ENCODE measurements at regions not wholly inside any gene's neighbourhood (a gene's known extent, or its start where the extent isn't known, plus 50 kb on each side); places are given as distances from the start of the nearest gene placed in this dataset.

GRCh38 chr6:88558981-88559380 is 392.8 kb upstream of the CNR1 start:
- no peaks in the 10 kb centered on the region for H3K4me1 ChIP-seq (ENCODE audit: control insufficient read depth, insufficient read depth, low read length)
- WGBS (ENCODE audit: insufficient coverage, low lambda C conversion rate), result no CpG with 5 or more reads among the region's 5 CpGs
- no peak for DNase-seq

GRCh38 chr6:88556663-88557062 is 390.5 kb upstream of the CNR1 start:
- H3K4me3 ChIP-seq (ENCODE audit: low read length), result no peak overlapping the region
- peaks cover 2% of the 10 kb centered on the region for H3K9me3 ChIP-seq (ENCODE audit: control insufficient read depth, low read depth, low read length)
- no peaks in the 10 kb centered on the region for H3K36me3 ChIP-seq (ENCODE audit: control insufficient read depth, insufficient read depth, low read length)
- H3K27me3 ChIP-seq (ENCODE audit: control insufficient read depth, insufficient read depth, low read length), result no peaks in the 10 kb centered on the region
- no peaks in the 10 kb centered on the region for H3K4me1 ChIP-seq (ENCODE audit: control insufficient read depth, insufficient read depth, low read length)
- H3K27ac ChIP-seq (ENCODE audit: low read length), result no peak overlapping the region
- no peak for DNase-seq
- WGBS (ENCODE audit: insufficient coverage, low lambda C conversion rate), result no CpG with 5 or more reads among the region's 4 CpGs

More at GRCh38 chr6:88558981-88559380, 392.8 kb upstream of the CNR1 start:
- H3K4me3 ChIP-seq (ENCODE audit: low read length), result no peak overlapping the region
- H3K27ac ChIP-seq (ENCODE audit: low read length), result no peak overlapping the region
- H3K36me3 ChIP-seq (ENCODE audit: control insufficient read depth, insufficient read depth, low read length), result no peaks in the 10 kb centered on the region
- peaks cover 2% of the 10 kb centered on the region for H3K9me3 ChIP-seq (ENCODE audit: control insufficient read depth, low read depth, low read length)
- no peaks in the 10 kb centered on the region for H3K27me3 ChIP-seq (ENCODE audit: control insufficient read depth, insufficient read depth, low read length)

- no peaks in the 10 kb centered on the region for H3K36me3 ChIP-seq (ENCODE audit: control insufficient read depth, insufficient read depth, low read length)
- H3K27ac ChIP-seq (ENCODE audit: low read length), result no peak overlapping the region
- no peak for DNase-seq
- no peaks in the 10 kb centered on the region for H3K4me1 ChIP-seq (ENCODE audit: control insufficient read depth, insufficient read depth, low read length)
- no peaks in the 10 kb centered on the region for H3K9me3 ChIP-seq (ENCODE audit: control insufficient read depth, low read depth, low read length)
- WGBS (ENCODE audit: insufficient coverage, low lambda C conversion rate), result no CpG with 5 or more reads among the region's 5 CpGs
- H3K4me3 ChIP-seq (ENCODE audit: low read length), result no peak overlapping the region
- H3K27me3 ChIP-seq (ENCODE audit: control insufficient read depth, insufficient read depth, low read length), result no peaks in the 10 kb centered on the region
Observed at GRCh38 chr6:88548891-88549505, 382.9 kb upstream of the CNR1 start.

GRCh38 chr6:88547768-88548167 is 381.6 kb upstream of the CNR1 start:
- Histone ChIP-seq H3K4me3 (ENCODE audit: low read length) (no peak overlapping the region), H3K27ac (ENCODE audit: low read length) (no peak overlapping the region), H3K4me1 (ENCODE audit: control insufficient read depth, insufficient read depth, low read length) (no peaks in the 10 kb centered on the region), H3K36me3 (ENCODE audit: control insufficient read depth, insufficient read depth, low read length) (no peaks in the 10 kb centered on the region), H3K9me3 (ENCODE audit: control insufficient read depth, low read depth, low read length) (no peaks in the 10 kb centered on the region), H3K27me3 (ENCODE audit: control insufficient read depth, insufficient read depth, low read length) (no peaks in the 10 kb centered on the region)
- no peak for DNase-seq
- no CpG with 5 or more reads among the region's 6 CpGs for WGBS (ENCODE audit: insufficient coverage, low lambda C conversion rate)

- 69% methylated on average over 3 of the region's 4 CpGs for WGBS (ENCODE audit: insufficient coverage, low lambda C conversion rate)
- DNase-seq, result no peak
- Histone ChIP-seq H3K9me3 (ENCODE audit: control insufficient read depth, low read depth, low read length) (no peaks in the 10 kb centered on the region), H3K27me3 (ENCODE audit: control insufficient read depth, insufficient read depth, low read length) (no peaks in the 10 kb centered on the region), H3K27ac (ENCODE audit: low read length) (no peak overlapping the region), H3K36me3 (ENCODE audit: control insufficient read depth, insufficient read depth, low read length) (no peaks in the 10 kb centered on the region), H3K4me3 (ENCODE audit: low read length) (no peak overlapping the region), H3K4me1 (ENCODE audit: control insufficient read depth, insufficient read depth, low read length) (no peaks in the 10 kb centered on the region)
Observed at GRCh38 chr6:88545991-88546390, 379.8 kb upstream of the CNR1 start.

- no peak for DNase-seq
- Histone ChIP-seq H3K36me3 (ENCODE audit: control insufficient read depth, insufficient read depth, low read length) (no peaks in the 10 kb centered on the region), H3K27me3 (ENCODE audit: control insufficient read depth, insufficient read depth, low read length) (no peaks in the 10 kb centered on the region), H3K4me1 (ENCODE audit: control insufficient read depth, insufficient read depth, low read length) (no peaks in the 10 kb centered on the region), H3K4me3 (ENCODE audit: low read length) (no peak overlapping the region), H3K27ac (ENCODE audit: low read length) (no peak overlapping the region), H3K9me3 (ENCODE audit: control insufficient read depth, low read depth, low read length) (no peaks in the 10 kb centered on the region)
- no CpG with 5 or more reads among the region's 4 CpGs for WGBS (ENCODE audit: insufficient coverage, low lambda C conversion rate)
Observed at GRCh38 chr6:88544986-88545612, 379.0 kb upstream of the CNR1 start.

- Histone ChIP-seq H3K27ac (ENCODE audit: low read length) (no peak overlapping the region), H3K9me3 (ENCODE audit: control insufficient read depth, low read depth, low read length) (no peaks in the 10 kb centered on the region), H3K36me3 (ENCODE audit: control insufficient read depth, insufficient read depth, low read length) (no peaks in the 10 kb centered on the region), H3K4me3 (ENCODE audit: low read length) (no peak overlapping the region), H3K4me1 (ENCODE audit: control insufficient read depth, insufficient read depth, low read length) (no peaks in the 10 kb centered on the region), H3K27me3 (ENCODE audit: control insufficient read depth, insufficient read depth, low read length) (no peaks in the 10 kb centered on the region)
- DNase-seq, result no peak
- WGBS (ENCODE audit: insufficient coverage, low lambda C conversion rate), result 60% methylated on average over 3 of the region's 4 CpGs
Observed at GRCh38 chr6:88539295-88539764, 373.2 kb upstream of the CNR1 start.

GRCh38 chr6:88538840-88539239 is 372.7 kb upstream of the CNR1 start:
- DNase-seq, result no peak
- Histone ChIP-seq H3K4me3 (ENCODE audit: low read length) (no peak overlapping the region), H3K4me1 (ENCODE audit: control insufficient read depth, insufficient read depth, low read length) (no peaks in the 10 kb centered on the region), H3K36me3 (ENCODE audit: control insufficient read depth, insufficient read depth, low read length) (no peaks in the 10 kb centered on the region), H3K27me3 (ENCODE audit: control insufficient read depth, insufficient read depth, low read length) (no peaks in the 10 kb centered on the region), H3K27ac (ENCODE audit: low read length) (no peak overlapping the region), H3K9me3 (ENCODE audit: control insufficient read depth, low read depth, low read length) (no peaks in the 10 kb centered on the region)
- 83% methylated on average over 2 of the region's 3 CpGs for WGBS (ENCODE audit: insufficient coverage, low lambda C conversion rate)

GRCh38 chr6:88538130-88538706 is 372.1 kb upstream of the CNR1 start:
- Histone ChIP-seq H3K4me3 (ENCODE audit: low read length) (no peak overlapping the region), H3K9me3 (ENCODE audit: control insufficient read depth, low read depth, low read length) (no peaks in the 10 kb centered on the region), H3K36me3 (ENCODE audit: control insufficient read depth, insufficient read depth, low read length) (no peaks in the 10 kb centered on the region), H3K27ac (ENCODE audit: low read length) (no peak overlapping the region), H3K27me3 (ENCODE audit: control insufficient read depth, insufficient read depth, low read length) (no peaks in the 10 kb centered on the region), H3K4me1 (ENCODE audit: control insufficient read depth, insufficient read depth, low read length) (no peaks in the 10 kb centered on the region)
- WGBS (ENCODE audit: insufficient coverage, low lambda C conversion rate), result no CpG with 5 or more reads among the region's 4 CpGs
- no peak for DNase-seq

- no peak for DNase-seq
- 100% methylated on average over 1 of the region's 11 CpGs for WGBS (ENCODE audit: insufficient coverage, low lambda C conversion rate)
- Histone ChIP-seq H3K4me3 (ENCODE audit: low read length) (no peak overlapping the region), H3K36me3 (ENCODE audit: control insufficient read depth, insufficient read depth, low read length) (no peaks in the 10 kb centered on the region), H3K9me3 (ENCODE audit: control insufficient read depth, low read depth, low read length) (no peaks in the 10 kb centered on the region), H3K4me1 (ENCODE audit: control insufficient read depth, insufficient read depth, low read length) (no peaks in the 10 kb centered on the region), H3K27me3 (ENCODE audit: control insufficient read depth, insufficient read depth, low read length) (no peaks in the 10 kb centered on the region), H3K27ac (ENCODE audit: low read length) (no peak overlapping the region)
Observed at GRCh38 chr6:88536071-88536625, 370.0 kb upstream of the CNR1 start.

Measured in large intestine (tissue), 3 donors.